ENCODE measurements at regions not wholly inside any gene's neighbourhood (a gene's known extent, or its start where the extent isn't known, plus 50 kb on each side); places are given as distances from the start of the nearest gene placed in this dataset.

GRCh38 chr1:81380436-81380835 lies 420.3 kb upstream of the ADGRL2 start:
- TF ChIP-seq SUZ12 (IDR thresholded peaks at IDR 0.05; ENCODE audit: extremely low read depth, insufficient read depth, insufficient read length) (no peak), YY1 (IDR thresholded peaks at IDR 0.05; ENCODE audit: insufficient read depth, insufficient read length) (no peak), ZNF274 (IDR thresholded peaks at IDR 0.05; ENCODE audit: low read depth, low read length) (no peak)
